ENCODE measurements at regions not wholly inside any gene's neighbourhood (a gene's known extent, or its start where the extent isn't known, plus 50 kb on each side); places are given as distances from the start of the nearest gene placed in this dataset.

DNA sequence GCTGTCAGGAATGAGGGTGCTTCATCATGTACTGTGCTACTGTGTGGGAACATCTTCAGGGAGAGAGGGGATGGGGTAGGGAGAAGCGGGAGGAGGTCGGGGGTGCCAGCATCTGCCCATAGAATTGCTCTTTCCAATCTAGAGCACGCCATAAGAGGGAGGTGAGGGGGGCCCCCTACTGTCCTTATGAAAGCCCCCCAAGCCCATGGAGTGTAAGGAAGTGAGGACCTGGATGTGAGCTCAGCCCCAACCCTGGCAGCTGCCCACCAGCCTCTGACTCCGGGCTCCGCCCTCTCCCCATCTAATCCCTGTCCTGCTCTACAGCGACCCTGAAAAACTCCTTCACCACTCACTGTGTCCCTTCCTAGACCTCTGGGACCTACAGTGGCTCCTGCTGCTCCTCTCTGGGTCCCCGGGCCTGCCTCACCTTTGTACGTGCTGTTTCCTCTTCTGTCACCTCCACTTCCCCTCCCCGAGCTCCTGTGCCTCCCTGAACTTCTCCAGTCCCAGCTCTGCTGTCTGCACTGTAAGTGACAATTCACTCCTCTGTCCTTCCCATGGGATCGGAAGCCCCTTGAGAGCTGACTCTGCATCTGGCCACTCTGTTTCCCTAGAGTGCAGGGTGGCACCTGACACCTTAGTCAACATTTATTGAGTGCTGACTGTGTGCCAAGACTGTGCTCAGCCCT, 269.4 kb downstream of the PTPRU start:
- TF ChIP-seq, protein P1, sequence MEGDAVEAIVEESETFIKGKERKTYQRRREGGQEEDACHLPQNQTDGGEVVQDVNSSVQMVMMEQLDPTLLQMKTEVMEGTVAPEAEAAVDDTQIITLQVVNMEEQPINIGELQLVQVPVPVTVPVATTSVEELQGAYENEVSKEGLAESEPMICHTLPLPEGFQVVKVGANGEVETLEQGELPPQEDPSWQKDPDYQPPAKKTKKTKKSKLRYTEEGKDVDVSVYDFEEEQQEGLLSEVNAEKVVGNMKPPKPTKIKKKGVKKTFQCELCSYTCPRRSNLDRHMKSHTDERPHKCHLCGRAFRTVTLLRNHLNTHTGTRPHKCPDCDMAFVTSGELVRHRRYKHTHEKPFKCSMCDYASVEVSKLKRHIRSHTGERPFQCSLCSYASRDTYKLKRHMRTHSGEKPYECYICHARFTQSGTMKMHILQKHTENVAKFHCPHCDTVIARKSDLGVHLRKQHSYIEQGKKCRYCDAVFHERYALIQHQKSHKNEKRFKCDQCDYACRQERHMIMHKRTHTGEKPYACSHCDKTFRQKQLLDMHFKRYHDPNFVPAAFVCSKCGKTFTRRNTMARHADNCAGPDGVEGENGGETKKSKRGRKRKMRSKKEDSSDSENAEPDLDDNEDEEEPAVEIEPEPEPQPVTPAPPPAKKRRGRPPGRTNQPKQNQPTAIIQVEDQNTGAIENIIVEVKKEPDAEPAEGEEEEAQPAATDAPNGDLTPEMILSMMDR (IDR thresholded peaks at IDR 0.05): no peak
- no peak for TF ChIP-seq POLR2A (IDR thresholded peaks at IDR 0.05; ENCODE audit: low read length)
- no peak for TF ChIP-seq MYC (IDR thresholded peaks at IDR 0.05; ENCODE audit: borderline replicate concordance, low read length)
- TF ChIP-seq HOXA7 (CRISPR knock-in tag; IDR thresholded peaks at IDR 0.05): no peak
- no peak for TF ChIP-seq RAD21 (conservative IDR thresholded peaks at IDR 0.05 in 1 of 2, IDR thresholded peaks at IDR 0.05 in 1 of 2)
- no peak for TF ChIP-seq CEBPB (IDR thresholded peaks at IDR 0.05)
- TF ChIP-seq ESRRA (IDR thresholded peaks at IDR 0.05; ENCODE audit: borderline replicate concordance, low read length): no peak
- no peak for TF ChIP-seq RNF2 (IDR thresholded peaks at IDR 0.05; ENCODE audit: borderline replicate concordance, low read depth)
- TF ChIP-seq USF2 (IDR thresholded peaks at IDR 0.05): no peak
- TF ChIP-seq KDM5A (IDR thresholded peaks at IDR 0.05): no peak
- TF ChIP-seq ZFP36 (IDR thresholded peaks at IDR 0.05; ENCODE audit: borderline replicate concordance, partially characterized antibody): no peak
- TF ChIP-seq HOXB13 (CRISPR knock-in tag; IDR thresholded peaks at IDR 0.05; ENCODE audit: low read depth): no peak
- no peak for TF ChIP-seq MAFK (IDR thresholded peaks at IDR 0.05; ENCODE audit: partially characterized antibody)
- no peak for TF ChIP-seq CBX8 (IDR thresholded peaks at IDR 0.05)
